Ammon's horn (tissue), 1 donor: ENCODE measurements at regions not wholly inside any gene's neighbourhood (a gene's known extent, or its start where the extent isn't known, plus 50 kb on each side); places are given as distances from the start of the nearest gene placed in this dataset.
"Not testable (repeated sequence)": the region's sequence is repeated elsewhere in the genome, so short reads cannot be mapped to it uniquely, and the experiment has no call there.

Experiments
- DNase-seq: peaks from one replicate; pipeline ENCODE4 v3.0.0-alpha.2; 2016; ENCODE audit warnings: low spot score

DNA sequence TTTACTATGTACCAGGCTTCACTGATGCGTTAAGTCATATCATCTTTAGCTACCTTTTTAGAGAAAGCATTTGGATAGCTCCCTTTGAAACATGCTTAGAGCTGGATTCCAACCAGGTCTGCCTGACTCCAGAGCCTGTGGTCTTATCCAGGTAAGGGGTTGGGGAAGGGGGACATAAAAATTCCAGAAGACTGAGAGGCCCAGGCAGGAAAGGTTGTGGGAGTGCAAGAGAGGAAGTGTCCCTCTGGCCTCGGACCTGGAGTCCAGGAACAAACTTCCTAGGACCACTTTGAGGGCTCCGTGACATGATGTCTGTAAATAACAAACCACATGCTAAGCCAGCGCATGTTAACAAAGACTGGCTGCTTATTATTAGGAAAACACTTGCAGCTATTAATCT, 163.0 kb upstream of the KCNG1 start:
- DNase-seq: no peak

DNA sequence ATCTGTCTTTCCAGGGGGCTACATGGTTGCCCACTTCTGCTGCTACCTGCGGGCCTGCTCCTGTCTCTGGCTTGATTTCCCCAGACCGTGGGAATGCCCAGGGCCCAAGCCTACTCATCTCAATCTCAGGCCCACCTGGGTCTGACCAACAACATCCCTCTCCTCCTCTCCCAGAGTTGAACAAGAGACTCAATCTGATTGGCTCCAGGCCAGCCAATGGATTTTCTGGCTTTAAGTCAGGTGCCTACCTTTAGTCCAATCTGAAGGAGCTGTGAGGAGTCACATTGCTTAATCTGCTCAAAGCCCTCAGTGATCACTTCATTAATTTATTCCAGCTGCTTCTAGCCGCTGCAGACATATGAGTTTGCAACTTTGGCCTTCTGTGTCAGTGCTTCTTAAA, 162.4 kb upstream of the KCNG1 start:
- no peak for DNase-seq

- no peak for DNase-seq
Measured at GRCh38 chr20:51184289-51184688, 161.4 kb upstream of the KCNG1 start.

DNA sequence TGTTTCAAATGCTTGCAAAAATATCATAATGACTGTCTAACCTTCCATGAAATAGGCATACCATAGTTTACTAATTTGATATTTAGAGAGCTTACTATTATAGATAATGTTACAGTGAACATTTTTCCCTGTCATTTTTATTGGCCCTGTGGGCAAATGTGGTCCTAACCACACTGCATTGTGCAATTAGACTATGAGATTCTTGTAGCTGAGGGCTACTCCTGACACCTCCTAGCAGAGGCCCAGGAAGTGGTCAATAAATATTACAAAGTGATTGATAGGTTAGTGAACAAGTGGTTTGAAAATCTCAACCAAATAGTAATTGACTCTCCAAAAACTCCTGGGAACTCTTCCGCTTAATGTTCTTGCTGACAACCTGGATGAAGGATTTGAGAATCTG, 160.5 kb upstream of the KCNG1 start:
- DNase-seq: no peak

DNA sequence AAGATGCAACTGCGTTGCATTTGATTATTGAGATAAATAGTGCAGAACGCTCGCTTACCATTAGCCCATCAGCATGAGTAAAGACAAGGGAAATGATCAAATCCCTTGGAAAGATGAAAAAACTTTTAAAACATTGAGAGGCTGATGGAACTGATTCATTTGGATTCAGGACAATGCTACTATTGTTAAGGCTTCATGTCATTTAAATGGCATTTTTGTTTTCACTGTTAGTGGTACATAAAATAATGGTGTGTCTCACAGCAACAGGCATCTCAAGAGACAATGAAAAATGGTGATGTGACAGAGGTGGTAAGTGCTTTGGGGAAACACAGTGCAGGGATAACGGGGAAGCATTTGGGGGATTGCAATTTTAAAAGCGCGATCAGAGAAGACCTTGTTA, 159.7 kb upstream of the KCNG1 start:
- no peak for DNase-seq

DNA sequence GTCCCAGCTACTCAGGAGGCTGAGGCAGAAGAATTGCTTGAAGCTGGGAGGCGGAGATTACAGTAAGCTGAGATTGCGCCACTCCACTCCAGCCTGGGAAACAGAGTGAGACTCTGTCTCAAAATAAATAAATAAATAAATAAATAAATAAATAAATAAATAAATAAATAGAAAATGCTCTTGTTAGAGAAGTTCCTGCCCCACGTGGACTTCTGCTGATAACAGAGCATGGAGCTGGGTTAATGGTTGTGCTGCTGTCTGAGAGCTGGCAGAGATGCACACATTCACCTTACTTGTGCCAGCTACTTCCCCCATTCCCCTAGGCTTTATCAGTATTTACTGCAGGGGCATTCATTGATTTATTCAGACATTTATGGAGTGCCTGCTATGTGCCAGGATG, 155.2 kb upstream of the KCNG1 start:
- no peak for DNase-seq

DNA sequence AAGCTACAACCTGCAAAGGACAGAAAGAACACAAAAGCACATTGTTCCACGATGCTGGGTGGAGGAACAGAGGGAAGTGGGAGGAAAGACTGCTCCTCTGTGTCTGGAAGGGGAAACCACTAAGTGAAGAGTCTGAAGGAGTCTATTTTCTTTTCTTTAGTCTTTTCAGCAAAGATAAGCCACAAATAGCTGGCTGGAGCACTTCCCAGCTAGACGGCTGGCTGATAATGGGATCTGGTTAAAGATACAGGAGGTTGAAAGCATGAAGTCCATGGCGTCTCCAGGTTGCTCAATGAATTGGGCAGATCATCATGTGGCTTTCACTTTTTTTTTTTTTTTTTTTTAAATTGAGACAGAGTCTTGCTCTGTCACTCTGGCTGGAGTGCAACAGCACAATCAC, 154.0 kb upstream of the KCNG1 start:
- no peak for DNase-seq

DNA sequence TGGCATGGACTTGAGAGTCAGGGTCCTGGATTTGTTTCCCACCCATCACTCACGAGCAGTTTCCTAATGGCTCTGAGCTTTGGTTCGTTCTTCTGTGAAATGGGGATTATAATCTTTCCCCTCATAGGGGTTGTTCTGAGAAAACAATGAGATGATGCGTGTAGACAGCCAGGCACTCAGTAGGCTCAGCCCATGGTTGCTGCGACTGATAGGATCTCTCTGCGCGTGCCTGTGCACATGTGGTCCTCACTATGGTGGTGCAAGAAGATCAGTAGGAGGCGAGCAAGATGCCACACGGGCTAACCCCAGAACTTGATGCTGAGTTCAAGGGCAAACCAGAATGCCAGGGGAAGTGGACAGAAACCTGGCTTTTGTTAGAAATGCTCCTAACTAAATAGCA, 153.5 kb upstream of the KCNG1 start:
- DNase-seq: no peak

DNA sequence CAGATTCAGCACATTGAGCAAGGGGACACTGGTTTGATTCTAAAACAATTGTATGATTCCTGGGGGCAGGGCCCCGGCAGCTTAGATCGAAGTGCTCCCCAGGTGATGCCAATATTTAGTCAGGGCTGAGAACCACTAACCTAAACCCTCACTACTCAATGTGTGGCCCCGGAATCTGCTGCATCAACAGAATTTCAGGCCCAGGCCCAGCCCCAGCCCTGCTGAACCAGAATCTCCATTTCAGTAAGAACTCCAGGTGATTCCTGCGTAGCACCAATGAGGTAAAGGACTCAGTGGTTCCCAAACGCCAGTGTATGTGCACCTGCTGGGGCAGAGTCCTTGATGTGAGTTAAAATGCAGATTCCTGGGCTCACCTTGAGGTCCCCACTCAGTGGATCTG, 152.8 kb upstream of the KCNG1 start:
- no peak for DNase-seq

DNA sequence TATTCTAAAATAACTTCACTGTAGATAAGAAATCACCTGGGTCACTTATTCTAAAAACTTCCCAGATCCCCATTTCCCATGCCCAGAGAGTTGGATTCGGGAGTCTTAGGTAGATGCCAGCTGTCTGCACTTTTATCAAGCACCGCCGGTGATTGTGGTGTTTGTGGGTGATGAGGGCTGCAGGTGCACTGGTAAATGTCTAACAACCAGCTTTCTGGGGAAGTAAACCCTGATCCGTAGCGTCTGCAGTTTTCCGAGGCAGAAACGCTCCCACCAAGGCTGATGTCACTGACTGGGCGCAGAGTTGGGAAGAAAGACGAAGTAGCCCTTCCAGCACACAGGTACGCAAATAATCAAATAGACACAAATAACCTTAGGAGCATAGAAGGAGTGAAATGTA, 152.2 kb upstream of the KCNG1 start:
- no peak for DNase-seq

GRCh38 chr20:51174536-51174935, 151.6 kb upstream of the KCNG1 start:
- no peak for DNase-seq

GRCh38 chr20:51172558-51173428, 149.9 kb upstream of the KCNG1 start:
- no peak for DNase-seq

GRCh38 chr20:51171141-51171540, 148.2 kb upstream of the KCNG1 start:
- DNase-seq: no peak

- DNase-seq: no peak
Measured at GRCh38 chr20:51169813-51170212, 146.9 kb upstream of the KCNG1 start.

DNA sequence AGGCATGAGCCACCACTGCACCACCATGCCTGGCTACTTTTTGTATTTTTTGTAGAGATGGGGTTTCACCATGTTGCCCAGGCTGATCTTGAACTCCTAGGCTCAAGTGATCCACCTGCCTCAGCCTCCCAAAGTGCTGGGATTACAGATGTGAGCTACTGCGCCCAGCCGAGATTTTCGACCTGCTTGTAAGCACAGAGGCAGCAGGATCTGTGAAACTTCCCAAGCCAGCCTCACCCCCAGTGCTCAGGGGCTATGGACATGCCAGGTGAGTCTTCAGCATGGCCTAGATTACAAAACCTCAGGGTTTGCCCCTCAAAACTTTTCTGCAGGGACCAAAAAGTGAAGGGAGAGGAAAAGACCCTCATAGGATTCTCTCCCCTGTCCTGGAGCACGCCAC, 145.0 kb upstream of the KCNG1 start:
- not testable (repeated sequence) for DNase-seq

DNA sequence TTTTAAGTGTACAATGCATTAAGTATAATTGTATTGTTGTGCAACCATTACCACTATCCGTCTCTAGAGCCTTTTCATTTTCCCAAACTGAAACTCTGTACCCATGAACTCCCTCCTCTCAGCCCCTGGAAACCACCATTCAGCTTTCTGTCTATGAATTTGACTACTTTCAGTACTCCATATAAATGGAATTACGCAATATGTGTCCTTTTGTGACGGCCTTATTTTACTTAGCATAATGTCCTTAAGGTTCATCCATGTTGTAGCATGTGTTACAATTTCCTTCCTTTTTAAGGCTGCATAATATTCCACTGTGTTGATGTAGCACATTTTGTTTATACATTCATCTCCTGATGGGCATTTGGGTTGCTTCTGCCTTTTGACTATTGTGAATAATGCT, 143.6 kb upstream of the KCNG1 start:
- no peak for DNase-seq

DNA sequence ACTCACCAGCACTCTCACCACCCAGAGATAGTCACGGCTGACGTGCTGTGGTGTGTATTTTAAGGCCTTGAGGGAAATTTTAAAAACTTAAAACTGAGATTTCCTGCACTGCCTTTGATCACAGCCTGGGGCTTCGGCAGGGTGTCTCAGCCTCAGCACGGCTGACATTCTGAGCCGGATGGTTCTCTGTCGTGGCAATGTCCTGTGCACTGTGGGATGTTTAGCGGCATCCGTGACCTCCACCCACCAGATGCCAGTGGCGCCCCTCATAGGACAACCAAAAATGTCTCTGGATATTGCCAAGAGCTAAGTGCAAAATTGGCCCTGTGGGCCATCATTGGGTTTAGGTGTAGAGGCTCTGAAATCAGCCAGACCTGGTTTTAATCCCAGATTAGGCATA, 142.2 kb upstream of the KCNG1 start:
- no peak for DNase-seq

DNA sequence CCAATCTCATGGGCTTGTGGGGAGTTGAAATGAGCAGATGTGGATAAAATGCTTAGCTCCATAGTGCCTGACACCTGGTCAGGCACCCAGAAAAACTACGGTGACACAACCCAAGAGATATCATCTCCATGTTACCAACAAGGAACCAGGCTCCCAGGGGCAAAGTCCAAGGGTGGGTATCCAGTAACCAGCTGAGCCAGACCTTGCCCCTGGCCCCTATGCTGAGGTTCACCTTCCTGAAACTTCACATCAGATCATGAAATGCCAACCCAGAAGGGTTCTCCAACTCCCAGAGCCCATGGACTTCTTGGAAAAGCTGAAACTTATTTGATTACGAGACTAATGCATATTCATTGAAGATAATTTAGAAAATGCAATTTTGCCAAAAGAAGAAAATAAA, 141.8 kb upstream of the KCNG1 start:
- DNase-seq: no peak

- DNase-seq: no peak
Measured at GRCh38 chr20:51163996-51164600, 141.2 kb upstream of the KCNG1 start.

GRCh38 chr20:51162015-51162414, 139.1 kb upstream of the KCNG1 start:
- no peak for DNase-seq

GRCh38 chr20:51160821-51161220, 137.9 kb upstream of the KCNG1 start:
- DNase-seq: no peak

GRCh38 chr20:51159981-51160380, 137.1 kb upstream of the KCNG1 start:
- DNase-seq: no peak

- no peak for DNase-seq
Measured at GRCh38 chr20:51159303-51159702, 136.4 kb upstream of the KCNG1 start.

GRCh38 chr20:51158226-51158625, 135.3 kb upstream of the KCNG1 start:
- no peak for DNase-seq
